HG03378 (cell line): ENCODE measurements at regions not wholly inside any gene's neighbourhood (a gene's known extent, or its start where the extent isn't known, plus 50 kb on each side); places are given as distances from the start of the nearest gene placed in this dataset.

Source experiments
- ATAC-seq: cut with Tn5 transposase; IDR thresholded peaks from one replicate; pipeline ENCODE4 v1.9.1; 2021; ENCODE audit warnings: mild to moderate bottlenecking, moderate library complexity; ENCODE audit not compliant: unreplicated experiment

DNA sequence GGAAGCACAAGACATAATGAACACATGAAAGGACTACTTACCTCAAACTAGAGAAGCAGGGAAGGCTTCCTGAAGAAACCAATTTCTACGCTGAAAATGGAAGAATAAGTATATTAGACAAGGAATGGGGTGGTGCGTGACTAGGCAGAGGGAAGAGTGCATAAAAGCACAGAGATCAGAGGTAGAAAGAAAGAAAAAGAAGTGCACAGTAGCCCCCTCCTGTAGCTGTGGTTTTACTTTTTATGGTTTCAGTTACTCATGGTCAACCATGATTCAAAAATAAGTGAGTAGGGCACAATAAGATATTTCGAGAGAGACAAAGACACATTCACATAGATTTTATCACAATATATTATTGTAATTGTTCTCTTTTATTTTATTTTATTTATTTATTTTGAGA, 934.5 kb upstream of the INTU start:
- ATAC-seq, result no peak

DNA sequence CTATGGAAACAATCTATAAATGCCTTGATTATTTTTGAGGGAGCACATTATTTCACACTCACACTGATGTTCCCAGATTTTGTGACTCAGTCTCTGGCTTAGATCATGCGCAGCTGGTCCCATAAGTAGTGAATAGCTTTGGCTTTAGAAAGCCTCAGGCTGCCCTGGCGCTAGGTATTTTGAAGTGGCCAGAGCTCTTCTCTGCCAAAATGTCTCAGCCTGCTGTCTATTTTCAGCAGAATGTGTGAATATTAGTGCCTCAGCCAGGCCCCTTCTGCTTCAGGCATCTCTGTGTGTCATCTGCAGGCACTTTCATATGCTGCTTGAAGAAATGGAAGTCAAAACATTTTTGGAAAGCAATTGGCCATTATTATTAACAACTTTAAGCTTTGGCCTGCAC, 931.0 kb upstream of the INTU start:
- ATAC-seq, result no peak

DNA sequence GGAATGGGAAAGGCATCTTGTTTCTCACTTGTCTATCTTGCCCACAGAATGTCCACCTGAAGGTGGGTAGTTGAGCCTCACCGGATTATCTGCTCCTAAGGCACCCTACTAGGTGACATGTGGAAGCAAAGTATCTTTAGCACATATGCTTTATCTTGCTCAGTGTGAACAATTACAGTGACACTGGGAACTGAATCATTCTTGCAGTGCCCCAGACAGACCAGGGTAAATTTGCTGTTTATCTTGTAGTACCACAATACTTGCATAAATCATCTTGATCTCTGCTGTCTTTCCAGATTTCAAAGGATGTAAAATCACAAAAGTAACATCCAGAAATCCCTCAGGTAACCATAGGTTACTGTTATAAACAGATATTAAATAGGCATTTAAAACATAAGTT, 930.0 kb upstream of the INTU start:
- no peak for ATAC-seq

- ATAC-seq, result no peak
Measured at GRCh38 chr4:126705266-126705665, 927.5 kb upstream of the INTU start.

- ATAC-seq, result no peak
Measured at GRCh38 chr4:126708716-126709115, 924.0 kb upstream of the INTU start.

GRCh38 chr4:126710935-126711334, 921.8 kb upstream of the INTU start:
- ATAC-seq, result no peak

GRCh38 chr4:126715067-126715466, 917.7 kb upstream of the INTU start:
- ATAC-seq, result no peak

GRCh38 chr4:126715681-126716080, 917.1 kb upstream of the INTU start:
- no peak for ATAC-seq

DNA sequence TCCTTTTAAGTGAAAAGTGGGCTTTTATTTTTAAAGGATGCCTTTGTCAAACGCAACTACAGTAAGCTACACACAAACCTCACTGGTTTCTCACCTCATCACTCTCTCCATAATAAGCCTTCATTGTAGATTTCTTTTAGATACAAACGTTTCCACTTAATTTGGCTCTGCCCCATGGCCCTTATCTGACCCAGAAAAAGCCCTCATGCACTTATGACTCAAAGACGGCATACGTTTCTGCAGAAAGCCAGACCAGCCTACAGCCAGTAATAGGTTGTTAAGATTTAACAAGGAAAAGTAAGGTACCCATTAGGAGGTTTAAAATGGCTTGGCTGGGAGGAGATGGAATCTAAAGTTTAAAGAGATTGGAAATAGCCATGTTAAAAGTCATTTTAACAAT, 914.6 kb upstream of the INTU start:
- no peak for ATAC-seq

DNA sequence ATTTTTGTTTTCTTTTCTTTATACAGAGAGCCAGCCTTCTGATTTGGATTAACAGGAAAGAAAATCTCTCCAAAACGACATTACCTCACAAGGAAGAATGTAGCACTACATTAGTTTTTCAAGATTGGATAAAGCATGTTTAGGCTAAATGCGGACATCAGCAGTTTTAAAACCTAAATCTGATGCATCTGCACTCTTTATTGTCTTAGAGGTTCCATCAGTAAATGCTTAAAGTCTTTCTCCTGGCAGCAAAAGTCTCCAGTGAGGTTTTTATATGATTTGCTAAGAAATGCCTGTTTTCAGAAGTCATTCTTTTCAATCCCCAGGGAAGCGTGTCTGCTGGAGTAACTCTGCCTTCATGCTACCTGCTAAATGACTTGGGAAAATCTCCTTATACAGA, 912.9 kb upstream of the INTU start:
- no peak for ATAC-seq

DNA sequence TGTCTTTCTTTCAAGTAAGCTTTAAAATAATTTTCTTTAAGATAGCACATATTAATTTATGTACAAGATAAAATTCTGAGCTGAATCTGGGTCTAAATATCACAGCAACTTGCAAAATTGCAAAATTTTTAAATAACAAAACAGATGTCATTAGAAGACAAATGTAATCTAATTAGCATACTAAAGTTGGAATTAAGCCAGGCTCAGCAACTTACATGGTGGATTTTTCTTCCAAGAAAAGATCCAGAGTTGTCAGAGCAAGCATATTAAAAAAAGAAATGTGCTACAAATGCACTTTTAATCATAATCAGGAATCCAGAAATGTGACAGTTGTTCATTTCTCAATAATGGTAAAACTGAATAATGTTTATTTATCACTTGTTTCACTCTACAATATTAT, 906.9 kb upstream of the INTU start:
- no peak for ATAC-seq

- no peak for ATAC-seq
Measured at GRCh38 chr4:126727461-126727860, 905.3 kb upstream of the INTU start.

GRCh38 chr4:126731062-126731461, 901.7 kb upstream of the INTU start:
- ATAC-seq, result no peak

DNA sequence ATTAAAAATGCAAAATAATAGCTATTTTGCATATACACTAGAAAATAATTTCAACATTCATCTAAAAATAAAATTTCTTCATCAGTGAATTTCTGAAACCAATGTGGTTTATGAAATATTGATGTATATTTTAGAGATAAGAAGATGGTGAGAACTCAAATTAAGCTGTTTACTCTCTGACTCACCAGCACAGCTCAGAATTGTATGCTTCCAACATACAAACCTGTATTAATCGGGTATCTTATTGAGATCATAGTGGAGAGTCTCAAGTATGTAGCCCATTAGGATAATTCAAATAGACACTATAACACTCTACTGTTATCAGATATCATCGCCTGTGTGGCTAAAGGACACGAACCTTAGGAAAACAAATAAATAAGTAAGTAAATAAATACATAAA, 899.5 kb upstream of the INTU start:
- ATAC-seq, result no peak

GRCh38 chr4:126734465-126734864, 898.3 kb upstream of the INTU start:
- no peak for ATAC-seq

DNA sequence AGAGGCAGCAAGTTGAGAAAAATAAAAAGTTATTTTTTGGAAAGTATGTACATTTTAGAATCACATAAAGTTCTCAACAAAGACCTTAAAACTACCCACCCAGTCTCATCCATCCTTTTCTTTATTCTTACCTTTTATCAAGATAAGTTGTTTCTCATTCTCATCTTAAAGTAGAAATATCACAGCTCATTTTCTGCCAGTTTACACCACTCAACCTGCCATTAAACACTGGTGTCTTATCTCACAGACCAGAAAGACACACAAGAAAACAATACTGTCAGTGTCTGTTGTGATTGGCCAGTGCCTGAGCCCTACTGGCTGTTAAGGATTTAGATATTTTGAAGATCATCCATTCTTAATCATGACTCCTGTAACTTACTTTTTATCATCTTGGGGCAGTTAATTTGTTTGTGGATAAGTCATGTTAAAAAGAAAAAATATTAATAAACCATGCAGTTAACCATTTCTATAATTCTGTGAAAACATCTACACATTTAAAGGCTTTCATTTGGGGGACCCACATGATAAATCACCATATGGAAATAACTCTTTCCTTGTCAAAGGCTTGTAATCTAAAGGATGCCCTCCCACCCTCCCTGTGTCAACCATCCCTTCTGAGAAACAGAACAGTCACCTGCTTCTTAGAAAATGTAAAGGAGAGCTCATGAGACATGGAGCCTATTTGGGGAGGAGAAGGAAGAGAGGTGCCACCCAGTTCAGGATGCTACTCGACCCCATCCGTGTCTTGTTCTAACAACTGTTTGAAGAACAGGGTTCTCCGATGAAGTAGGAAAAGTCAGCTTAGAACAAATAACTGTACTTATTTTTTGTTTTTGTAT, 897.2 kb upstream of the INTU start:
- no peak for ATAC-seq

GRCh38 chr4:126736133-126736518, 896.6 kb upstream of the INTU start:
- ATAC-seq, result no peak

DNA sequence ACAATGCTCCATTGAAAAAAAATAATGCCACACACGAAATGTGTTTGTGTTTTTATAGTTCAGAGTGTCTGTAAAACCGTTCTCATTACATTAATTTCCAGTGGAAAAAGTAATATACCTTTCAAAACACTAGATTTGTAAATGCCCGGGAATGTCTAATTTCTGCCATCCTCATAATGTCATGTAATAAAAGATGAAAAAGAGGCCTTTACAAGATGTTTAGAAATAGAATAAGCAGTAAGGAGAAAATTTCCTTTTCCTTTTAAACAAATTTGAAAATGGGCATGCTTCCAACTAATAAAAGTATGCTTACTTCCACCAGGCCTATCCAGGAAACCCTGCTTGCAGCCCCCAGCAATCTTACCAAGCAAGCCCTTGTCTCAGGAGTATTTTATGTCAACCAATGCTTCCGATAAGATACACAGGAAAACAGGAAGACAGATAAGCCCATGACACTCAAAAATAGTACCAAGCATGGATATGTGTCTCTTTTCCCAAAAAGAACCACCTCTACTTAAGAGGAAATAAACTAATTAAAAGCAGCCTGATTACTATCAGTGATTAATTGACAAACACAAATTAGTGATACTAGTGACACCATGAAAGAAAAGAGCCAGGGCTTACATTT, 894.7 kb upstream of the INTU start:
- ATAC-seq, result no peak

DNA sequence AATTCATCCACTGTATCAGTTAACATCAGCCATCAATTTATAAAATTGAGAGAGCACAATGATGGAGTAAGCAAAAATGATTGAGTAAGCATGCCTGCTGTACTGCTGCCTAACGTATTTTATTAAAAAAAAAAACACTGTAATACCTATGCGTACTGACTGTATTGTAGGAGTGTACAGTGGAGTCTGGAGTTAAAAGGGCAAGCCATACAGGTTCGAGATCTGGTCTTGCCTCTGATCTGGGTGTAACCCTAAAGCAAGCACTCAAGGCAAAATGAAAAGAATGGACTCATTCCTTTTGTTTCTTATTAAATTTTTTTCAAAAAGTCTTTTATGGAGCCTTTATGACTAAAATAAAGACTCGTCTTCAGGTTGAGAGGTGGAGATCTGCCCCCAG, 894.2 kb upstream of the INTU start:
- no peak for ATAC-seq

GRCh38 chr4:126738926-126739325, 893.8 kb upstream of the INTU start:
- no peak for ATAC-seq

DNA sequence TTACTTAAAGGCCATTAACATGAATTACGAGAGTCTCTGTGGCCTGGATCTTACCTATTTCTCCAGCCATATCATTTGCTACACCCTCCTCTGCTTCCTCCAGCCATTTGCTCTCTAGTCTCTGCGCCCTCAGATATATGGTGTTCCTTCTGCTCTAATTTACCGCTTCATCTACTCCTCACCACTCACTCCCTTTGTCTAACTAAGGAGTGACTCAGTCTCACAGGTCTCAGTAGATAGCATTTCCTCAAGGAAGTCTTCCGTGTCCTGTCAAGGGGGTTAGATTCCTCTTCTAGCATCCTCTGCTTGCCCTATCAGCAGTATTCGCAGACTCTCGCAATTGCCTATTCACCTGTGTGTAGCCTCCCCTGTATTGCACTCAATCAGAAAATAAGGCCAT, 892.1 kb upstream of the INTU start:
- ATAC-seq, result no peak

GRCh38 chr4:126742048-126742447, 890.7 kb upstream of the INTU start:
- no peak for ATAC-seq

DNA sequence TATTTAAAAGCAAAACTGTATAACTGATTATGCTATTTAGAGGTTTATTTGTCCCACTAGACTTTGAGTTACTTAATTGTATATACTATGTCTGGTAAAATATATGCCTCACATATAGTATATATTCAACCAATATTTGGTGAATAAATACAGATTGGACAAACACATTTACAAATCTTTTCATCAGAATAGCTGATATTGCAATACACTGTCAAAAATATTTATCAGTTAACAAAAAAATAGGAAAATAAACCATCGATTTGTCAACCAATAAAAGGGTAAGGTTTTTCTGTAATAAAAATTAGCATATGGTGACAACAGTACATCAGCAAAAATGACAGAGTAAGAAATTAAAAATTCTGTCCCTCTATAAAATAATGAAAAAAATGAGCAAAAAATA, 889.9 kb upstream of the INTU start:
- no peak for ATAC-seq
